Liver (tissue), 3 donors: ENCODE measurements at regions not wholly inside any gene's neighbourhood (a gene's known extent, or its start where the extent isn't known, plus 50 kb on each side); places are given as distances from the start of the nearest gene placed in this dataset.

ENCODE experiments used
- EGR1 ChIP-seq, 2 donors: IDR thresholded peaks; 2 replicates each; pipeline ENCODE4 v1.6.1; 2016 to 2018; ENCODE audit warnings: antibody characterized with exemption in 2 of 2, low read depth in 2 of 2
- TF ChIP-seq, protein P1 (sequence below): fragments of 150-350 bp; IDR thresholded peaks from 2 replicates; pipeline ENCODE4 v1.5.1; 2017; ENCODE audit warnings: improper control_type of control experiment, low read depth, low read length; ENCODE audit not compliant: missing input control
- donor health status: healthy.
- donor health status: healthy.

DNA sequence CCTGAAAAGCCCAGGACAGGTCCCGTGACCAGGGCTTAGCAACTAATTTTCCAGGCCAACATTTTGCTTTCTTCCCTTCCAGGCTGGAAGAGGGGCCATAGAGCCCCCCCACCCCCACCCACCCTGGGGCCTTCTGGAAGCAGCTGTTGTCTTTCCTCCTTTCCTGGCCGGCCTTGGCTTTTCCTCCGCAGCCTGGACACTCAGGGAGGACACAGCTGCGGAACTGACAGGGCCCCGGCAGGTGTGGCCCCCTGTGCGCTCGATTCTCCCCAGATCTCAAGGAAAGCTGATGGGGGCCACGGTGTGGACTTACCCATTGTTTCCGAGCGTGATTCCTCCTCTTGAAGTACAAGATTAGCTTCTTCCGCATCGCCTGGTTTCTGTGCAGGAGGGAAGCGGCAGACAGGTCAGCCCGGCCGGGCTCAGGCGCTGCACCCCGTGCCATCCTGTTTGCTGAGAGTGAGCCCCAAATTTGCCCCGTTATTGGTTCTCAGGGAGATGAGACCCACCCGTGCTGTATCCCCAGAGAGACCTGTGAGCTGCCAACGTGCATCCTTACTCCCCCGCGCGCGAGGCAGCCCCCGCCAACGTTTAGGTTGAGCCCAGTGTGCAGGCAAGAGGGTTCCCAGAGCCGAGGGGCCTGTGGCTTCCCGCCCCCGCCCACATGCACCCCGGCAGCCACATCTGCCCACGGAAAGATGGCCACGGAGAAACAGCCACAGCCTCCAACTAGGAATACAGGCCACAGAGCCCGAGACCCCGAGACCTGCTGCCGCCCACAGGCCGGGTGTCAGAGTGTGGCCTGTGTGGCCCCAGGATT lies 129.6 kb downstream of the NCOR2 start:
- TF ChIP-seq, protein P1, sequence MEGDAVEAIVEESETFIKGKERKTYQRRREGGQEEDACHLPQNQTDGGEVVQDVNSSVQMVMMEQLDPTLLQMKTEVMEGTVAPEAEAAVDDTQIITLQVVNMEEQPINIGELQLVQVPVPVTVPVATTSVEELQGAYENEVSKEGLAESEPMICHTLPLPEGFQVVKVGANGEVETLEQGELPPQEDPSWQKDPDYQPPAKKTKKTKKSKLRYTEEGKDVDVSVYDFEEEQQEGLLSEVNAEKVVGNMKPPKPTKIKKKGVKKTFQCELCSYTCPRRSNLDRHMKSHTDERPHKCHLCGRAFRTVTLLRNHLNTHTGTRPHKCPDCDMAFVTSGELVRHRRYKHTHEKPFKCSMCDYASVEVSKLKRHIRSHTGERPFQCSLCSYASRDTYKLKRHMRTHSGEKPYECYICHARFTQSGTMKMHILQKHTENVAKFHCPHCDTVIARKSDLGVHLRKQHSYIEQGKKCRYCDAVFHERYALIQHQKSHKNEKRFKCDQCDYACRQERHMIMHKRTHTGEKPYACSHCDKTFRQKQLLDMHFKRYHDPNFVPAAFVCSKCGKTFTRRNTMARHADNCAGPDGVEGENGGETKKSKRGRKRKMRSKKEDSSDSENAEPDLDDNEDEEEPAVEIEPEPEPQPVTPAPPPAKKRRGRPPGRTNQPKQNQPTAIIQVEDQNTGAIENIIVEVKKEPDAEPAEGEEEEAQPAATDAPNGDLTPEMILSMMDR, result no peak
- TF ChIP-seq EGR1 (IDR thresholded peaks at IDR 0.05; ENCODE audit: low read depth in 2 of 2), result no peak
